Activated naive CD4-positive, alpha-beta T cell treated with anti-CD3 and anti-CD28 coated beads, Interleukin-2, amount 50 U/mL, for 72 hours (primary cell): ENCODE measurements at regions not wholly inside any gene's neighbourhood (a gene's known extent, or its start where the extent isn't known, plus 50 kb on each side); places are given as distances from the start of the nearest gene placed in this dataset.
A peak's percentile ranks its signal among the peaks of the same experiment; 100 is the strongest.

ENCODE experiments used
- ATAC-seq, 2 donors: fragments of 150-1000 bp; cut with Tn5 transposase; 2 replicates each; pipeline ENCODE4 v1.10.0; 2021; ENCODE audit warnings: mild to moderate bottlenecking in 2 of 2, moderate library complexity in 2 of 2
- DNase-seq, 2 donors: peaks; one replicate each; pipeline ENCODE4 v3.0.0; 2021 to 2022; ENCODE audit warnings: low spot score in 2 of 2
- H3K27ac Mint-ChIP-seq, 2 donors: one replicate each; pipeline ENCODE4 v1.8.0; 2022; ENCODE audit warnings: mild to moderate bottlenecking in 2 of 2, mixed read lengths in 2 of 2
- H3K36me3 Mint-ChIP-seq, 2 donors: one replicate each; pipeline ENCODE4 v1.8.0; 2022; ENCODE audit warnings: mixed read lengths in 2 of 2
- H3K9me3 Mint-ChIP-seq, 2 donors: one replicate each; pipeline ENCODE4 v1.8.0; 2022; ENCODE audit warnings: mixed read lengths in 2 of 2

DNA sequence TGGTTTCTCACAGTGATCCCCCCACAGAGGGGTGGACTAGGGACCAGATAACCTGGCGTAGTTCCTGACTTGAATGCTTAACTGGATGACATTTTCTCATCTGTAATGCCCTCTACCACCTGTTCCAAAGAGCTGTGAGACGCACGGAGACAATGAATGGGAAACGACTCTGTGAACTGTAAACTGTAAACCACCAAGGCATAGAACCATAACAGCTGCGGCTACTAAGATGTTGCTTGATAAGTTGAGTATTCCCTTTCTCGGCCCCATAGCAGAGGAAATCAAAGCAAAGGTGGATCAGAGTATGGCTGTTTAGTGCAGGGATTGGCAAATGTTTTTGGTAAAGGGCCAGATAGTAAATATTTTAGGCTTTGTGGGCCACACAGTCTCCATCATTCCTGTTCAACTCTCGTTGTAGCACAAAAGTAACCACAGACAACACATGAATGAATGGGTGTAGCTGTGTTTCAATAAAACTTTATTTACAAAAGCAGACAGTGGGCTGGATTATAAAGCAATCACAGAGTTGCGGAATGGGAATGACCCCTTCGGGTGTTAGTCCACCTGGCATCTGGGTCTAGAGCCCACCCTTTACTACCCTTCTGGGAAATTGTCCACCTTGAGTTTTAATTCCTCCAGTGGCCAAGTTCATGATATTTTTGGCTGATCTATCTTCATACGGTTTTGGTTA is 315.2 kb downstream of the RPS6KC1 start:
- ATAC-seq (no peak), DNase-seq (no peak)
- Mint-ChIP-seq H3K9me3 (peaks cover 0 to 5% of the 10 kb centered on the region in 2 donors), H3K27ac (no peak overlapping the region), H3K36me3 (no peaks in the 10 kb centered on the region)

DNA sequence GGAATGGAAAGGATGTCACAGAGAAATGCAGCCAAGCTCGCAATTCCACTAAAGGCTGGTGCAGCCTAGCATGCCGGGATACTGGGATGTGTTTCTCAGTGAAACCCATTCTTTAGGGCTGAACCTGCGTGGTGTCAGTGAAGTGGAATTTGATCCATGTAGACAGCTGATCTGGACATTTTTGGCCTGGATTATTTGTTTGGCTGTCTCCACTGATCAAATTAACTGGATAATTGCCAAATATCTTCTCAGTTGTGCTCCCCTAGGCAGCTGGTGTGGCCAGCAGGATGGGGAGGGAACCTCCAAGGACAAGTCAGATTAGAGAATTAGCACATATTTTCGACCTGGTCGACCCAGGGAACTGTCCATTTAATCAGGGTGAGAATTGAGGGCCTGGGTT is 318.4 kb downstream of the RPS6KC1 start:
- DNase-seq, result no peak
- no peaks in the 10 kb centered on the region for H3K36me3 Mint-ChIP-seq
- no peak for ATAC-seq
- no peaks in the 10 kb centered on the region for H3K9me3 Mint-ChIP-seq
- no peak overlapping the region for H3K27ac Mint-ChIP-seq

DNA sequence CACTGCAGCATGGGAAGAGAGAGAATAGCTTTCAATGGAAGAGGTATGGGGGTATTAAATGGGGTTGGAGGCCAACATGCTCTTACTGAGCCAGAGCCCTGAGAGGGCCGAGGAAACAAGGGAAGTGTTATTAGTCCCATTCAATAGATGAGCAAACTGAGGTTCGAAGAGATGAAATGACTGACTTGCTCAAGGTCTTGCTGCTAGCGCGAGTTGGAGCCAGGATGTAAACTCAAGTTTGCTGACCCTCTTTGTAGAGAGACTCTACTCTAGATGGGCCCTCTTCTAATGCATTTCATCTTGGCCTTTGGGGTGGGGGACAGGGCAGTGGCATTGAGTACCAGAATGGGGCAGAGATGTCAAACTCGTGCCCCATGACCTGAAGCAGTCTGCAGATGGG is 319.5 kb downstream of the RPS6KC1 start:
- no peak overlapping the region for H3K27ac Mint-ChIP-seq
- ATAC-seq, result no peak
- H3K36me3 Mint-ChIP-seq, result no peaks in the 10 kb centered on the region
- H3K9me3 Mint-ChIP-seq, result no peaks in the 10 kb centered on the region
- no peak for DNase-seq

DNA sequence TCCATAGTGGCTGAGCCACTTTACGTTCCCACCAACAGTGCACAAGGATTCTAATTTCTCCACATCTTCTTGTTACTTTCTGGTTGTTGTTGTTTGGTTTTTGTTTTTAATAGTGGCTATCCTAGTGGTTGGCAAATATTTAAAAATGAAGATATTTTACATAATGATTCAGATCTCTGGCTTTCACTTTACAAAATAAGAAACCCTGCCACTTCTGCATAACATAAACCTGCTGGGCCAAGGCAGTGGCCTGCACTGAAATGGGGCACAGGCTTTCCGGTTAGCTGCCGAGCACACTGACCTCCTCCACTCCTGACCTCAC is 320.4 kb downstream of the RPS6KC1 start:
- H3K36me3 Mint-ChIP-seq, result no peaks in the 10 kb centered on the region
- no peaks in the 10 kb centered on the region for H3K9me3 Mint-ChIP-seq
- no peak for DNase-seq
- H3K27ac Mint-ChIP-seq, result no peak overlapping the region
- ATAC-seq, result no peak

DNA sequence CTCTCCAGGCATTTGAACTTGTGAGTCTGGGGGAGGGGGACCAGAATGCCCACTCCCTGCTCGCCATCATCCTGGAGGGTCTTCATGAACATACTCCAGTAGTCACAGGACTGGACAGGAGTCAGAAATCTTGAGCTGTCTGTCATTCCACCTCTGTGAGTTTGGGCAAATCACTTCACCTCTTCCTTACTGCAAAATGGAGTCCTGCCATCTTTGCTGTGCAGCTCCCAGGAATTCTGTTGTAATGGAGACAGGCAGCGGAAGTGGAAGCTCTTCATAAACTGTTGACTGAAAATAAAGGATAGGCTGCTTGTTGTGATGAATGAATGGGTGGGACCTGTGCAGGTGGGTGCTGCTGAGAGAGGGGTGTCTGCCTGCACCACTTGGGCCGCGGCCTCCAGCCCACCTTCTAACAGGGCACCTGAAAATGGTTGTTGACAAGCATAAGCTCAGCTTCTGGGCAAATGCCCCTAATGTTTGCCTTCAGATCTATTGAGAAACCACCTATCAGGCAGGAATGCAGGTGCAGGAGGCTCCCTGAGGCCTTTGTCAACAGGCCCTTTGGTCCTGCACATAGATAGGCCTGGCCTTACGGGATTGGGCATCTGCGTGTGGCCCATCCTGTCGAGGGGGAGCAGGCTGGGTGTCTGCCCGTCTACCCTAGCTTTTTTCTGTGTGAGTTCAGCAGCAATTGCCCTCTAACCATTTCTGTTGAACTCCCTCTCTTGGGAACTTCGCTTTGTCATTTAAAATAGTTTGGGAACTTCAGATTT is 321.0 kb downstream of the RPS6KC1 start:
- no peak for DNase-seq
- Mint-ChIP-seq H3K9me3 (no peaks in the 10 kb centered on the region), H3K27ac (no peak overlapping the region), H3K36me3 (no peaks in the 10 kb centered on the region)
- ATAC-seq, result no peak

DNA sequence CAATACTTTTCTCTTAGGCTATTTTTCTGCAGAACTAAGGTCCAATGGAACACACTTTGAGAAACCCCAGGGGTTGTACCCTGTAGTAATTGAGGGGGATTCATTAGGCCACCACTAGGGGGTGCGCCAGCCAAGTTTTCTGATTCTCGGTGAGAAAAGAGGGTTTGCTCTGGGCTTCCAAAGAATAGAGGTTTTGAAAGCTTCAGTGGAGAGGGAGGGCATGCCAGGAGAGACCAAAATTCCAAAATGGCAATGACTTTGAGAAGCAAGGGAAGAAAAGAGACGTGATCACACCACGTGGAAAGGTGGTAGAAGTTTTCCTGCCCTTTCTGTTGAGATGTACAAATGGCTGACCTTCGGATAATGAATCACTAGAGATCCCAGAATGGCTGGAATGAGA is 323.3 kb downstream of the RPS6KC1 start:
- no peak overlapping the region for H3K27ac Mint-ChIP-seq
- DNase-seq (peak in 1 of 2 donors; percentile 74), ATAC-seq (peak; percentile 39 to 58)
- H3K9me3 Mint-ChIP-seq, result no peaks in the 10 kb centered on the region
- no peaks in the 10 kb centered on the region for H3K36me3 Mint-ChIP-seq

DNA sequence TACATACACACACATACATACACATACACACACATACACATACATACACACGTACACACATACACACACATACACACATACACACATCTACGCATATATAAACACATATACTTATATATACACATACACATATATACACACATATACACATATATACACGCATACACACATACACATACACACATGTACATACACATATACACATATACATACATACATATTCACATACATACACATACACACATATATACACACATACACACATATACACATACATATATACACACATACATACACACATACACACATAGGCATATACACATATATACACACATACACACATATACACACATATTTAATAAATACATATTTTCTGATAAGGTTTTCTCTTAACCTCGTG is 324.0 kb downstream of the RPS6KC1 start:
- no peaks in the 10 kb centered on the region for H3K36me3 Mint-ChIP-seq
- H3K27ac Mint-ChIP-seq, result no peak overlapping the region
- no peaks in the 10 kb centered on the region for H3K9me3 Mint-ChIP-seq
- ATAC-seq (no peak), DNase-seq (no peak)

DNA sequence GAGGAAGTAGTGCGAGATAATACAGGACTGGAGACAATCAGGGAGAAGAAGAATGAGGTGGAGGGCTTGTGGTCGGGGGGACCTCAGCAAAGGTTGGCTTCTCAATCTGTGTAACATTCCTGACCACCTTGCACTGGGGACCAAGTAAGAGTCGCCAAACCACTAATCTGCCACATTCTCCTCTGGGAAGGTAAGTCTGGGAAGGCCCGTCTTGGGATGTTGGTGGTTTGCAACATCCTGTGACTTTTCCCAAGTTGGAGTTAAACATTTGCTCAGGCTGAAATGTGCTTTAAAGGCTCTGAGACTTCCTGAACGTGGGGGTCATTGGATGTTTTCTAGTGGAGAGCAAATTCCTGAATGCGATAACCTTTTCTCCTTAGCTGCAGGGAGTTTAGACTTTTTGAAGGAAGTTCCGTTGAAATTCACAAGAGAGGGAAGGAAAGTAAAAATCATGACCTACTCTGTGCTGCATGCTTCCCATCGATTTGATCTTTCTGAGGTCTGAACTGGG is 325.9 kb downstream of the RPS6KC1 start:
- no peaks in the 10 kb centered on the region for H3K36me3 Mint-ChIP-seq
- no peak overlapping the region for H3K27ac Mint-ChIP-seq
- ATAC-seq, result no peak
- H3K9me3 Mint-ChIP-seq, result no peaks in the 10 kb centered on the region
- DNase-seq, result no peak

DNA sequence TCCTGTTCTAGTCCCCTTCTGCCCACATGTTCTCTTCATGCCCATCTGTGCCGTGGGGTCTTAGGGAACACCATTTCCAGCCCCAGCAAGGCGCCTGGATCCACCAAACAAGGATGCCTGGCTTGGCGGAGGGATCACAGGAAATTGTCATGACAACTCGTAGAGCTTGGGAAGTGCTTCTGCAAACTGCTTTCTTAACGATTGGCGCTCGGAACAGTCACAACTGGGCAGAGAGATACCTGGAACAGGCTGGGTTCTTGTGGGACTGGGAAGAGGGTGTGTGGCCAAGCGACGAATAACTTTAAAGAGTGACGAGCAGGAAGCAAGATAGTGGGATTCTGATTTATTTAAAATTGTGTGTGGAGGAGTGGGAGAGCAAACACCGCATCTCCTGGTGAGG is 329.8 kb downstream of the RPS6KC1 start:
- DNase-seq (no peak), ATAC-seq (no peak)
- H3K36me3 Mint-ChIP-seq, result no peaks in the 10 kb centered on the region
- no peaks in the 10 kb centered on the region for H3K9me3 Mint-ChIP-seq
- H3K27ac Mint-ChIP-seq, result no peak overlapping the region

DNA sequence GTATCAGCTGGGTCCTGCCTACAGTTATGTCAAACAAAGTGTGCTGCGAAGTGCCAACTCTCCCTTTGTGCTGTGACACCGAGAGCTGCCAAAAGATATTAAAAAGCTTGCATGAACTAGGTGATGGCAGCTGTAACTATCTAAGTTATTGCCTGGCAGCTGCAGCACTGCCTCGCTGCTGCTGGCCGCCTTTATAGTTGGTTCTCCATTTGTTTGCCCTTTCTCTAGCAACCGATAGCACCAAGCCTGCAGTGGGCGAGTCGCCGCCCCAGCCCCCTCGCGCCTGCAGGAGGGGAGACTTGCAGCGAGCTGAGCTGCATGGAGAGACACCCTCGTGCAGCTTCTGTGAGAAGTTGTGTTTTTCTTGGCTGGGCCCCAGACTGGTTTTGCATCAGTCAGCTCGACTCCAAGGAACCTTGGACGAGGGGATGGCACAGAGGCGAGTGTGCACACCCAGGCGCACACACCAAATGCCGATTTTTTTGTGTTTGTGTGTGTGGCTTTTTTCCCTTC is 330.6 kb downstream of the RPS6KC1 start:
- no peak overlapping the region for H3K27ac Mint-ChIP-seq
- H3K36me3 Mint-ChIP-seq, result no peaks in the 10 kb centered on the region
- ATAC-seq, result no peak
- H3K9me3 Mint-ChIP-seq, result no peaks in the 10 kb centered on the region
- DNase-seq, result no peak

DNA sequence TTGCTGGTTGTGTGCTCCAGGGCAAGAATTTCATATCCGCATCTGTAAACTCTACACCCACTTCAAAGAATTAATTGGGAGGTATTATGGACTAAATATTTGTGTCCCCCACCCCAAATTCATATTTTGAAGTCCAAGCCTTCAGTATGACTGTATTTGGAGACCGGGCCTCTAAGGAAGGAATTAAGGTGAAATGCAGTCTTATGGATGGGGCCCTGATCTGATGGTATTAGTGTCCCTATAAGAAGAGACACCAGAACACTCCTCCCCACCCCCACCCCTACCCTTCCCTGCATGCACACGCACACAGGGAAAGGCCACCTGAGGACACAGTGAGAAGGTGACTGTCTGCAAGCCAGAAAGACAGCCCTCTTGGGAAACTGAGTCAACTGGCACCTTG is 332.4 kb downstream of the RPS6KC1 start:
- H3K36me3 Mint-ChIP-seq, result no peaks in the 10 kb centered on the region
- no peak for DNase-seq
- no peak for ATAC-seq
- H3K9me3 Mint-ChIP-seq, result no peaks in the 10 kb centered on the region
- H3K27ac Mint-ChIP-seq, result no peak overlapping the region

DNA sequence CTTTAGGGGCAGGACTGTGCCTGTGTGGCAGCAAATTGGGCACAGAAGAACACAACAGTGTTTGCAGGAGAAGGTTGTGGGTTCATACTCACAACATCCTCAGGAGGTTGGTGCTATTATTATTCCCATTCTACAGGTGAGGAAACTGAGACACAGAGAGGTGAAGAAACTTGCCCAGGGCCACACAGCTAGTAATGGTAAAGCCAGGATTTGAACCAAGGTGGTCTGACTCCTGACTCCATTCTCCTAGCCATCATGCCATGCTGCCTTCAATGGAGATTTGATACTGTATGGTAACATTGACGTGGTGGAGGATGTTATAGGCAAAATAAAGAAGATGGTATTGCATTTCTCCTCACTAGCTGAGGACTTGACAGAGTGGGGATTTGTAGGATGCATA is 334.2 kb downstream of the RPS6KC1 start:
- H3K36me3 Mint-ChIP-seq, result no peaks in the 10 kb centered on the region
- H3K27ac Mint-ChIP-seq, result no peak overlapping the region
- ATAC-seq (no peak), DNase-seq (no peak)
- no peaks in the 10 kb centered on the region for H3K9me3 Mint-ChIP-seq

DNA sequence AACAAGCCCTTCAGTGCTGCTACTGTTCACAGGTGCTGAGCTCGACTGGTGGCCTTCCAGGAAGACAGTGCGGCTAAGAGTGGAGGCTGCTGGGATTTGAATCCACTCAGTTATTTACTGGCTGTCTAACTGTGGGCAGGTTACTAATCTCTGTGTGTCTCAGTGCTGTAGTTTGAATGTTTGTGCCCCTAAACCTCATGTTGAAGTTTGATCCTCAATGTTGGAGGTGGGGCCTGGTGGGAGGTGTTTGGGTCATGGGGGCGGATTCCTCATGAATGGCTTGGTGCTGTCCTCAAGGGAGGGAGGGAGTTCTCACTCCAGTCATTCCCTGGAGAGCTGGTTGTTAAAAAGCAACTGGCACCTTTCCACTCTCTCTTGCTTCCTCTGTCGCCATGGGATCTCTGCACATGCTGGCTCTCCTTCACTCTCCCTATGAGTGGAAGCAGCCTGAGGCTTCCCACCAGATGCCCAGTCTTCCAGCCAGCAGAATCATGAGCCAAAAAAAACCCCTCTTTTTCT is 334.8 kb downstream of the RPS6KC1 start:
- Mint-ChIP-seq H3K9me3 (no peaks in the 10 kb centered on the region), H3K27ac (no peak overlapping the region), H3K36me3 (no peaks in the 10 kb centered on the region)
- DNase-seq (no peak), ATAC-seq (no peak)

DNA sequence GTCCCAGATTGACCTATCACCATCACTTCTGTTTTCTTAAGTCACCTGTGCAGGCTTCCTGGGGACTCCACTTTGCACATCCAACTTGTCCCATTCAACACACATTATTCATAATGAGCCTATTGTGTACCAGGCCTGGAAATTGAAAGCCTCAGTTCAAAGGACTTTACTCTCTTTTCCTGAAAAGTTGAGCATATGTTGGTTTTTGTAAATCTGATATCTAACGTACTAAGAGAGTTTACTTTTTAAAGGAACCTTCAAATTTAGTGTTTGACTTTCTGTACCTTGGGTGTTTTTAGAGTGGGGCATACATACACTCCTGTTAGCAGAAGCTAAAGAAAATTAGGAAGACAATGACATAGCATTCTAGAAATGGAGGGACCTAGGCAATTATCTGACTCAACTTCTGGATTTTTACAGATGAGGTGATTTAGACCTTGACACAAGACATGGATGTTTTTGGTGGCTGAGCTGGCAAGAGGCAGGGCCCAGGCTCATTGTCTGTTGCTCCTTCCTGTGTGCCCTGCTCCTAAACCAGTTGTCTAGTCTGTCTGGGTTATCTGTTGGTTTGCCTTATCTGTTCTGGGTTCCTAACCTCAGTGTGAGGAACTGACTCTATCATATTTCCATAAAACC is 336.5 kb downstream of the RPS6KC1 start:
- no peaks in the 10 kb centered on the region for H3K9me3 Mint-ChIP-seq
- H3K36me3 Mint-ChIP-seq, result no peaks in the 10 kb centered on the region
- no peak overlapping the region for H3K27ac Mint-ChIP-seq
- ATAC-seq (no peak), DNase-seq (no peak)

DNA sequence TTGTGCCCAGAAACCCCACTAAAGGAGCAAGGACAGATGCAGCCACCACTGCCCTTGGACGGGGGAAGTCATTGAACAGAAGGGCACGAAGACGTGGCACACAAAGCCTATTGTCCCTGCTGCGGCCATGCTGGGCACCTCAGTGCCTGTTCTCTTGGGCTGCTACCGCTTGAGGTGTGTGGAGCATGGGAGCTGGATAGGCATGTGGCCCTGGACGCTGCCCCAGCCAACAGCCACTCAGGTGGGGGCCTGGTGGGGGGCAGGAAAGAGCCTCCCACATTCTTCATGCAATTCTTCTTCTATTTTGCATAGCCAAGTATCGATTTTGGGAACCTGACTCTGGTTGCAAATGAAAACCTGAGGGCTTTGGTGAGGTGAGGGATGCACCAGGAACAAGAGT is 337.2 kb downstream of the RPS6KC1 start:
- Mint-ChIP-seq H3K27ac (no peak overlapping the region), H3K36me3 (no peaks in the 10 kb centered on the region), H3K9me3 (no peaks in the 10 kb centered on the region)
- no peak for DNase-seq
- ATAC-seq, result no peak

DNA sequence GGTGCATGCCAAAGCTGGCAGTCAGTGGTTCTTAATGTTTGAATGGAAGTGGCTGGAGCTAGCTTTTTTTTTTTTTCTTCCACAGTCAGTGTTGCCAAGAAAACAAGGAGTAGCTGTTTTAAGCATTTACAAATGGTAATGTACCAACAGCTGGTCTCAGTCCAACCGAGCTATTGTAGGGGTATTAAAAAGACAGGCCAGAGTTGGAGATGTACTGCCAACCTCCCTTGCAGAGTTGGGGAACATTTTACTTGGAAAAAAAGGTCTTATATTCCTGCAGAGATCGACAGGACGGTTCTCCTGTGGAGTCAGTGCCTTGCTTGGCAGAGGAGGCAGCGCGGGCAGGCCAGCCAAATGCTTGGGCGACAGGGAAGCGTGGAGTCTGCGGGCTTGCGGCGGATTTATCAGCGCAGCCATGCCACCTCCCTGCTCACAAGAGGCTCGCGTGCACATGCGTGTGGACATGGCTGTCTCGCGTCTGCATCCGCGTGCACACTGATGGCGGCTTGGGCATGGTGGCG is 338.1 kb downstream of the RPS6KC1 start:
- H3K27ac Mint-ChIP-seq, result no peak overlapping the region
- DNase-seq (no peak), ATAC-seq (no peak)
- H3K36me3 Mint-ChIP-seq, result no peaks in the 10 kb centered on the region
- no peaks in the 10 kb centered on the region for H3K9me3 Mint-ChIP-seq

DNA sequence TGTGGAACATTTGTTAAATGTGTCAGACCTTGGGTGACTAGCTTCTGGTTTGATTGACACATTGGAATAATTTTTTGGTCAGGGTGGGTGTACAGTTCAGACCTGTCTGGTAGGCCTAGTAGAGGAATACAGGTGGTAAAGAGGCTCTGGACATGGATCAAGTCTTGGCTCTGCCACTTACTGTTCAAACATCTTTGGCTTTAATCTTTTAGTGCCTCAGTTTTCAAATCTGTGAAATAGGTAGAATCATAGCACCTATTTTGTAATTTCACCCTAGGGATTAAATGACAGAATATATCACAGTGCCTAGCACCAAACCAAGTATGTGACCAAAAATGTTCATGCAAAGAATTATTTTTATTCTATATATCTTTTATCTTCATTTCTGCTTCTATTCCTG is 340.4 kb downstream of the RPS6KC1 start:
- Mint-ChIP-seq H3K27ac (no peak overlapping the region), H3K9me3 (no peaks in the 10 kb centered on the region), H3K36me3 (no peaks in the 10 kb centered on the region)
- ATAC-seq (no peak), DNase-seq (no peak)
